ENCODE measurements at regions not wholly inside any gene's neighbourhood (a gene's known extent, or its start where the extent isn't known, plus 50 kb on each side); places are given as distances from the start of the nearest gene placed in this dataset.

DNA sequence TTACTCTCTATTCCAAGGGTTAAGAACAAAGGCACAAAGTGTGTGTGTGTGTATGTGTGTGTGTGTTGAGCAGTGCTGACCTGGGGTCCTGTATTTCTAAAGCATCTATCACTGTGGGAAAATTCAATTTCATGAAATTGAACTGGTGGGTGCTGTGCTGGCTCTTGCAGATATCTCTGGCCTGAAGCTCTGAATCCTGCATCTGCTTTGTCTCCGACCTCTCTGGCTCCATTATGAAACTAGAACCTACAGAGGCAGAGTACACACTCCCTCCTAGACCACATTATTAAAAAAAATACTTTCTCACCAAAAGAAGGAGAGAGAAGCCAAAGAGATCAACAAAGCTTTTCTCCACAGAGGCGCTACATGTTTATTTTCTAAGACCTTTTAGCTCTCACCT lies 88.4 kb upstream of the PDE4B start:
- H3K4me3 ChIP-seq (ENCODE audit: low read depth, low read length, poor library complexity, severe bottlenecking), result no peak overlapping the region
- H3K9ac ChIP-seq (ENCODE audit: low read length), result no peak overlapping the region
- H3K9me2 ChIP-seq (ENCODE audit: low read depth, low read length), result no peaks in the 10 kb centered on the region
- H3K36me3 ChIP-seq (ENCODE audit: insufficient read depth, low read length), result no peaks in the 10 kb centered on the region
- H4K20me1 ChIP-seq (ENCODE audit: insufficient read depth, low read length), result no peaks in the 10 kb centered on the region
- H3K79me2 ChIP-seq (ENCODE audit: insufficient read depth, low read length), result no peaks in the 10 kb centered on the region
- H3K4me1 ChIP-seq (ENCODE audit: insufficient read depth, low read length, severe bottlenecking), result no peaks in the 10 kb centered on the region
- no peak overlapping the region for H3K27ac ChIP-seq (ENCODE audit: low read depth, low read length, poor library complexity, severe bottlenecking)
- no peak overlapping the region for H2AFZ ChIP-seq (ENCODE audit: low read length)
- no peaks in the 10 kb centered on the region for H3F3A ChIP-seq (ENCODE audit: insufficient read depth, low read length)
- H3K4me2 ChIP-seq (ENCODE audit: low read length), result no peak overlapping the region
- TF ChIP-seq EZH2 (IDR thresholded peaks at IDR 0.05; ENCODE audit: borderline replicate concordance, low read length), result no peak
- TF ChIP-seq, protein P1, sequence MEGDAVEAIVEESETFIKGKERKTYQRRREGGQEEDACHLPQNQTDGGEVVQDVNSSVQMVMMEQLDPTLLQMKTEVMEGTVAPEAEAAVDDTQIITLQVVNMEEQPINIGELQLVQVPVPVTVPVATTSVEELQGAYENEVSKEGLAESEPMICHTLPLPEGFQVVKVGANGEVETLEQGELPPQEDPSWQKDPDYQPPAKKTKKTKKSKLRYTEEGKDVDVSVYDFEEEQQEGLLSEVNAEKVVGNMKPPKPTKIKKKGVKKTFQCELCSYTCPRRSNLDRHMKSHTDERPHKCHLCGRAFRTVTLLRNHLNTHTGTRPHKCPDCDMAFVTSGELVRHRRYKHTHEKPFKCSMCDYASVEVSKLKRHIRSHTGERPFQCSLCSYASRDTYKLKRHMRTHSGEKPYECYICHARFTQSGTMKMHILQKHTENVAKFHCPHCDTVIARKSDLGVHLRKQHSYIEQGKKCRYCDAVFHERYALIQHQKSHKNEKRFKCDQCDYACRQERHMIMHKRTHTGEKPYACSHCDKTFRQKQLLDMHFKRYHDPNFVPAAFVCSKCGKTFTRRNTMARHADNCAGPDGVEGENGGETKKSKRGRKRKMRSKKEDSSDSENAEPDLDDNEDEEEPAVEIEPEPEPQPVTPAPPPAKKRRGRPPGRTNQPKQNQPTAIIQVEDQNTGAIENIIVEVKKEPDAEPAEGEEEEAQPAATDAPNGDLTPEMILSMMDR (IDR thresholded peaks at IDR 0.05; ENCODE audit: low read length), result no peak
- no peaks in the 10 kb centered on the region for H3K27me3 ChIP-seq (ENCODE audit: insufficient read depth, low read length)
- H3K9me3 ChIP-seq (ENCODE audit: low read length), result no peaks in the 10 kb centered on the region

DNA sequence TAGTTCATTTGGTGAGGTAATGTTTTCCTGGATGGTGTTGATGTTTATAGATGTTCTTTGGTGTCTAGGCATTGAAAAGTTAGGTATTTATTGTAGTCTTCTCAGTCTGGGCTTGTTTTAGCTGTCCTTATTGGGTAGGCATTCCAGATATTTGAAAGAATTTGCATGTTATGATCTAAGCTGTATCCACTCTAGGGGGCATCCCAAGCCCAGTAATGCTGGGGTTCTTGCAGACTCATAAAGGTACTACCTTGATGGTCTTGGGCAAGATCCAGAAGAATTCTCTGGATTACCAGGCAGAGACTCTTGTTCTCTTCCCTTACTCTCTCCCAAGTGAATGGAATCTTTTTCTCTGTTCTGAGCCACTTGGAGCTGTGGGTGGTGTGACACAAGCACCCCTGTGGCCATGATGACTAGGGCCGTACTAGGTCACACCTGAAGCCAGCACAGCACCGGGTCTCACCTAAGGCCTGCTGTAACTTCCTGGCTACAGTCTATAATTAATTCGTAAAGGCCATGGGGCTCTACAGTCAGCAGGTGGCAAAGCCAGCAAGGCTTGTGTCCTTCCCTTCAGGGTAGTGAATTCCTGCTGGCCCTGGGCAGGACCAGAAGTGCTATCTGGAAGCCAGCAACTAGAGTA lies 74.8 kb upstream of the PDE4B start:
- H2AFZ ChIP-seq (ENCODE audit: low read length), result no peak overlapping the region

DNA sequence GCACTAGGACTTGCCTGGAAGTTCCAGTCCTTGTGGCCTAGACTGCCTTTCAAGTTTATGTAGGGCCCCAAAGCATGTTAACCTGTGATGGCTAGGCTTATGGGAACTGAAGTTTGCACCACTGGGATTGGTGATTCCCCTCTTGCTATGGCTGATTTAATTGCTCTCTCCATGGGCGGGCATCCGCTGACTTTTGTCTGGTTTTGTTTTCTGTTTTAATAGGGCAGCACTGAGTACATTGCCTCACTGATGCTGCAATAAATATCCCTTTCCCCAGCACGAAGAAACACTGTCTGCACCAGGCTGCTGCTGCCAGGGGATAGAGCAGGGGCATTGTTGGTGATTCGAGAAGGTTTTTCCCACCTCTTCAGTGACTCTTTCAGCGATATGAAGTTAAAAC lies 73.3 kb upstream of the PDE4B start:
- no peaks in the 10 kb centered on the region for H3F3A ChIP-seq (ENCODE audit: insufficient read depth, low read length)
- H3K4me1 ChIP-seq (ENCODE audit: insufficient read depth, low read length, severe bottlenecking), result no peaks in the 10 kb centered on the region
- H3K4me2 ChIP-seq (ENCODE audit: low read length), result no peak overlapping the region
- no peak overlapping the region for H2AFZ ChIP-seq (ENCODE audit: low read length)
- no peaks in the 10 kb centered on the region for H3K36me3 ChIP-seq (ENCODE audit: insufficient read depth, low read length)
- H3K9ac ChIP-seq (ENCODE audit: low read length), result no peak overlapping the region
- no peaks in the 10 kb centered on the region for H3K27me3 ChIP-seq (ENCODE audit: insufficient read depth, low read length)
- H3K79me2 ChIP-seq (ENCODE audit: insufficient read depth, low read length), result no peaks in the 10 kb centered on the region
- no peak overlapping the region for H3K4me3 ChIP-seq (ENCODE audit: low read depth, low read length, poor library complexity, severe bottlenecking)
- no peaks in the 10 kb centered on the region for H4K20me1 ChIP-seq (ENCODE audit: insufficient read depth, low read length)
- no peaks in the 10 kb centered on the region for H3K9me2 ChIP-seq (ENCODE audit: low read depth, low read length)
- no peak for TF ChIP-seq EZH2 (IDR thresholded peaks at IDR 0.05; ENCODE audit: borderline replicate concordance, low read length)
- TF ChIP-seq, protein P1 (IDR thresholded peaks at IDR 0.05; ENCODE audit: low read length), result no peak
- H3K27ac ChIP-seq (ENCODE audit: low read depth, low read length, poor library complexity, severe bottlenecking), result no peak overlapping the region
- H3K9me3 ChIP-seq (ENCODE audit: low read length), result no peaks in the 10 kb centered on the region

More for the DNA sequence above, 74.8 kb upstream of the PDE4B start:
- Histone ChIP-seq H3K79me2 (ENCODE audit: insufficient read depth, low read length) (no peaks in the 10 kb centered on the region), H3K36me3 (ENCODE audit: insufficient read depth, low read length) (no peaks in the 10 kb centered on the region), H3K9me2 (ENCODE audit: low read depth, low read length) (no peaks in the 10 kb centered on the region), H3K4me1 (ENCODE audit: insufficient read depth, low read length, severe bottlenecking) (no peaks in the 10 kb centered on the region), H3K9me3 (ENCODE audit: low read length) (no peaks in the 10 kb centered on the region), H3K9ac (ENCODE audit: low read length) (no peak overlapping the region), H4K20me1 (ENCODE audit: insufficient read depth, low read length) (no peaks in the 10 kb centered on the region), H3K27me3 (ENCODE audit: insufficient read depth, low read length) (no peaks in the 10 kb centered on the region), H3F3A (ENCODE audit: insufficient read depth, low read length) (no peaks in the 10 kb centered on the region), H3K4me2 (ENCODE audit: low read length) (no peak overlapping the region), H3K4me3 (ENCODE audit: low read depth, low read length, poor library complexity, severe bottlenecking) (no peak overlapping the region), H3K27ac (ENCODE audit: low read depth, low read length, poor library complexity, severe bottlenecking) (no peak overlapping the region)
- no peak for TF ChIP-seq EZH2 (IDR thresholded peaks at IDR 0.05; ENCODE audit: borderline replicate concordance, low read length)
- TF ChIP-seq, protein P1 (IDR thresholded peaks at IDR 0.05; ENCODE audit: low read length), result no peak
